ENCODE measurements at regions not wholly inside any gene's neighbourhood (a gene's known extent, or its start where the extent isn't known, plus 50 kb on each side); places are given as distances from the start of the nearest gene placed in this dataset.
A peak's percentile ranks its signal among the peaks of the same experiment; 100 is the strongest.
"Not testable (repeated sequence)": the region's sequence is repeated elsewhere in the genome, so short reads cannot be mapped to it uniquely, and the experiment has no call there.

GRCh38 chr2:54065411-54065810 is 50.0 kb upstream of the ACYP2 start:
- DNase-seq (ENCODE audit: low spot score), result no peak

GRCh38 chr2:54063967-54064535 is 51.4 kb upstream of the ACYP2 start:
- no peak for DNase-seq (ENCODE audit: low spot score)

- no peak for DNase-seq (ENCODE audit: low spot score)
Observed at GRCh38 chr2:54062401-54062800, 53.0 kb upstream of the ACYP2 start.

GRCh38 chr2:54061272-54061671 is 54.1 kb upstream of the ACYP2 start:
- no peak for DNase-seq (ENCODE audit: low spot score)

- DNase-seq (ENCODE audit: low spot score), result no peak
Observed at GRCh38 chr2:54059986-54060385, 55.4 kb upstream of the ACYP2 start.

- DNase-seq (ENCODE audit: low spot score), result no peak
Observed at GRCh38 chr2:54059504-54059903, 55.9 kb upstream of the ACYP2 start.

GRCh38 chr2:54058449-54058848 is 57.0 kb upstream of the ACYP2 start:
- no peak for DNase-seq (ENCODE audit: low spot score)

GRCh38 chr2:54054774-54055173 is 60.6 kb upstream of the ACYP2 start:
- DNase-seq (ENCODE audit: low spot score), result no peak

GRCh38 chr2:54054271-54054670 is 61.1 kb upstream of the ACYP2 start:
- DNase-seq (ENCODE audit: low spot score), result no peak

GRCh38 chr2:54053830-54054229 is 61.6 kb upstream of the ACYP2 start:
- DNase-seq (ENCODE audit: low spot score), result peak; percentile 1

- DNase-seq (ENCODE audit: low spot score), result peak; percentile 26
Observed at GRCh38 chr2:54052825-54053718, 62.3 kb upstream of the ACYP2 start.

GRCh38 chr2:54050445-54050844 is 65.0 kb upstream of the ACYP2 start:
- no peak for DNase-seq (ENCODE audit: low spot score)

GRCh38 chr2:54049365-54049764 is 66.0 kb upstream of the ACYP2 start:
- DNase-seq (ENCODE audit: low spot score), result no peak

- DNase-seq (ENCODE audit: low spot score), result not testable (repeated sequence)
Observed at GRCh38 chr2:54048896-54049295, 66.5 kb upstream of the ACYP2 start.

- DNase-seq (ENCODE audit: low spot score), result peak; percentile 15
Observed at GRCh38 chr2:54048117-54048785, 67.2 kb upstream of the ACYP2 start.

- DNase-seq (ENCODE audit: low spot score), result no peak
Observed at GRCh38 chr2:54047658-54048057, 67.8 kb upstream of the ACYP2 start.

- DNase-seq (ENCODE audit: low spot score), result peak; percentile 13
Observed at GRCh38 chr2:54047091-54047490, 68.3 kb upstream of the ACYP2 start.

- no peak for DNase-seq (ENCODE audit: low spot score)
Observed at GRCh38 chr2:54042897-54043620, 72.3 kb upstream of the PSME4 start.

GRCh38 chr2:54042341-54042740 is 71.5 kb upstream of the PSME4 start:
- DNase-seq (ENCODE audit: low spot score), result no peak

- peak; percentile 56 for DNase-seq (ENCODE audit: low spot score)
Observed at GRCh38 chr2:54041135-54041534, 70.3 kb upstream of the PSME4 start.

GRCh38 chr2:54040685-54041084 is 69.9 kb upstream of the PSME4 start:
- DNase-seq (ENCODE audit: low spot score), result no peak

GRCh38 chr2:54040250-54040649 is 69.5 kb upstream of the PSME4 start:
- DNase-seq (ENCODE audit: low spot score), result no peak

Data from CD4-positive, alpha-beta T cell treated with Interleukin-2 at 100 ng/mL for 4 hours (primary cell).